ENCODE measurements at regions not wholly inside any gene's neighbourhood (a gene's known extent, or its start where the extent isn't known, plus 50 kb on each side); places are given as distances from the start of the nearest gene placed in this dataset.
"Not testable (repeated sequence)": the region's sequence is repeated elsewhere in the genome, so short reads cannot be mapped to it uniquely, and the experiment has no call there.

GRCh38 chr4:160492181-160492580 is 1389.3 kb downstream of the RAPGEF2 start:
- Histone ChIP-seq H3K4me1 (ENCODE audit: insufficient read depth, low read length) (no peaks in the 10 kb centered on the region), H3K36me3 (ENCODE audit: insufficient read depth, low read depth, low read length) (no peaks in the 10 kb centered on the region), H3K9ac (ENCODE audit: low read depth, low read length) (no peak overlapping the region), H3K9me3 (ENCODE audit: insufficient read depth, low read depth, low read length) (peaks cover 28% of the 10 kb centered on the region; the same call in 1 of the 2 replicates), H3K27me3 (ENCODE audit: insufficient read depth, low read length) (no peaks in the 10 kb centered on the region), H3K4me3 (ENCODE audit: low read length) (no peak overlapping the region), H3K27ac (ENCODE audit: low read length) (no peak overlapping the region)

DNA sequence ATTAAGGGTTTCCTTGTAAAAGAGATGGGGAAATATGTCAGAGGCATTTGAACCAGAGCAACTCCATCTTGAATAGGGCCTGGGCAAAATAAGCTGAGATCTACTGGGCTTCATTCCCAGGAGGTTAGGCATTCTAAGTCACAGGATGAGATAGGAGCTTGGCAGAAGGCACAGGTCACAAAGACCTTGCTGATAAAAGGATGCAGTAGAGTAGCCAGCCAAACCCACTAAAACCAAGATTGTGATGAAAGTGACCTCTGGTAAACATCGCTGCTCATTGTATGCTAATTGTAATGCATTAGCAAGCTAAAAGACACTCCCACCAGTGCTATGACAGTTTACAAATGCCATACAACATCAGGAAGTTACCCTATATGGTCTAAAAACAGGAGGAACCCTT is 1390.3 kb downstream of the RAPGEF2 start:
- H3K36me3 ChIP-seq (ENCODE audit: insufficient read depth, low read depth, low read length), result no peaks in the 10 kb centered on the region
- H3K9ac ChIP-seq (ENCODE audit: low read depth, low read length), result no peak overlapping the region
- peaks cover 28% of the 10 kb centered on the region; the same call in 1 of the 2 replicates for H3K9me3 ChIP-seq (ENCODE audit: insufficient read depth, low read depth, low read length)
- H3K27ac ChIP-seq (ENCODE audit: low read length), result no peak overlapping the region
- H3K4me1 ChIP-seq (ENCODE audit: insufficient read depth, low read length), result no peaks in the 10 kb centered on the region
- no peaks in the 10 kb centered on the region for H3K27me3 ChIP-seq (ENCODE audit: insufficient read depth, low read length)
- no peak overlapping the region for H3K4me3 ChIP-seq (ENCODE audit: low read length)

GRCh38 chr4:160495356-160495755 is 1392.5 kb downstream of the RAPGEF2 start:
- Histone ChIP-seq H3K27me3 (ENCODE audit: insufficient read depth, low read length) (no peaks in the 10 kb centered on the region), H3K9ac (ENCODE audit: low read depth, low read length) (no peak overlapping the region)

GRCh38 chr4:160498211-160498610 is 1395.3 kb downstream of the RAPGEF2 start:
- H3K4me1 ChIP-seq (ENCODE audit: insufficient read depth, low read length), result no peaks in the 10 kb centered on the region
- H3K27me3 ChIP-seq (ENCODE audit: insufficient read depth, low read length), result no peaks in the 10 kb centered on the region
- H3K9ac ChIP-seq (ENCODE audit: low read depth, low read length), result no peak overlapping the region
- no peak overlapping the region for H3K27ac ChIP-seq (ENCODE audit: low read length)
- H3K4me3 ChIP-seq (ENCODE audit: low read length), result no peak overlapping the region
- H3K36me3 ChIP-seq (ENCODE audit: insufficient read depth, low read depth, low read length), result no peaks in the 10 kb centered on the region
- no peaks in the 10 kb centered on the region for H3K9me3 ChIP-seq (ENCODE audit: insufficient read depth, low read depth, low read length)

More at GRCh38 chr4:160495356-160495755, 1392.5 kb downstream of the RAPGEF2 start:
- H3K9me3 ChIP-seq (ENCODE audit: insufficient read depth, low read depth, low read length), result peaks cover 19% of the 10 kb centered on the region; the same call in 1 of the 2 replicates
- no peak overlapping the region for H3K4me3 ChIP-seq (ENCODE audit: low read length)
- no peaks in the 10 kb centered on the region for H3K36me3 ChIP-seq (ENCODE audit: insufficient read depth, low read depth, low read length)
- no peak overlapping the region for H3K27ac ChIP-seq (ENCODE audit: low read length)
- no peaks in the 10 kb centered on the region for H3K4me1 ChIP-seq (ENCODE audit: insufficient read depth, low read length)

- H3K36me3 ChIP-seq (ENCODE audit: insufficient read depth, low read depth, low read length), result no peaks in the 10 kb centered on the region
- no peaks in the 10 kb centered on the region for H3K27me3 ChIP-seq (ENCODE audit: insufficient read depth, low read length)
- no peak overlapping the region for H3K27ac ChIP-seq (ENCODE audit: low read length)
- no peak overlapping the region for H3K9ac ChIP-seq (ENCODE audit: low read depth, low read length)
- no peaks in the 10 kb centered on the region for H3K4me1 ChIP-seq (ENCODE audit: insufficient read depth, low read length)
- no peak overlapping the region for H3K4me3 ChIP-seq (ENCODE audit: low read length)
- no peaks in the 10 kb centered on the region for H3K9me3 ChIP-seq (ENCODE audit: insufficient read depth, low read depth, low read length)
These were observed 1402.8 kb downstream of the RAPGEF2 start for GRCh38 chr4:160505724-160506123.

DNA sequence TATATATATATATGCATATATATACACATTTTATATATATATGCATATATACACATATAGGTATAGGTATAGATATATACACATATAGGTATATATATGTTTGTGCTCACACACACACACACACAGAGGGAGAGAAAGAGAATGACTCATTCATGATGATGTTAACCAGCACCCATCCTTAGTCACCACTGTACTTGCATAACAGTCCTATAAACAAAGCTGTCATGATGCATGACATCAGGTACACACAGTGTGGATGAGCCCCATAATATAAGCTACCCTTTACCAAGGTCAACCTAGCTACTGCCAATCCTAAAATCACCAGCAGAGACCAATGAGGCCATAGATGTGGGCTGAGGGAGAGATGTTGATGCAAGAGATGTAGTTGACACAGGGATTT is 1408.0 kb downstream of the RAPGEF2 start:
- H3K9ac ChIP-seq (ENCODE audit: low read depth, low read length), result no peak overlapping the region
- no peaks in the 10 kb centered on the region for H3K27me3 ChIP-seq (ENCODE audit: insufficient read depth, low read length)
- no peak overlapping the region for H3K4me3 ChIP-seq (ENCODE audit: low read length)
- no peaks in the 10 kb centered on the region for H3K36me3 ChIP-seq (ENCODE audit: insufficient read depth, low read depth, low read length)
- H3K4me1 ChIP-seq (ENCODE audit: insufficient read depth, low read length), result no peaks in the 10 kb centered on the region
- no peaks in the 10 kb centered on the region for H3K9me3 ChIP-seq (ENCODE audit: insufficient read depth, low read depth, low read length)
- no peak overlapping the region for H3K27ac ChIP-seq (ENCODE audit: low read length)

DNA sequence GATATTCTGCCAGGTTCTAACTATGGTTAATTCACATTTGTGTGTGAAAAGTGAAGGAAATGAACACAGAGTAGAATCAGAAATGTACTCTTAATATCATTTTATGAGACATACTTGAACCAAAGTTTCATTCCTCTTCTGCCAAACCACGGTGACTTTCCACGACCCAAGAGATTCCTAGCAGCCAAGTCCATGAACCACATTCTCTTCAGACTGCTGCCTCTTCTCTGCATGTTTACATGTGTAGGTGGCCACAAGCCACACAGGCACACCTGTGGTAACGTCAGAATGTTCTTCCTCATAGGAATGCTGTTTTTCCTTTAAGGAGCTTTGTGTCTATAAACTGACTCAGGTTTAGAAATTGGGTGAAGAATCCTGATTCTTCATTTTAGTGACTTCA is 1411.2 kb downstream of the RAPGEF2 start:
- H3K27me3 ChIP-seq (ENCODE audit: insufficient read depth, low read length), result no peaks in the 10 kb centered on the region
- no peaks in the 10 kb centered on the region for H3K4me1 ChIP-seq (ENCODE audit: insufficient read depth, low read length)
- H3K4me3 ChIP-seq (ENCODE audit: low read length), result no peak overlapping the region
- no peaks in the 10 kb centered on the region for H3K36me3 ChIP-seq (ENCODE audit: insufficient read depth, low read depth, low read length)
- H3K9me3 ChIP-seq (ENCODE audit: insufficient read depth, low read depth, low read length), result peaks cover 3% of the 10 kb centered on the region; the same call in 1 of the 2 replicates
- H3K27ac ChIP-seq (ENCODE audit: low read length), result no peak overlapping the region
- H3K9ac ChIP-seq (ENCODE audit: low read depth, low read length), result no peak overlapping the region

GRCh38 chr4:160523231-160523630 is 1420.4 kb downstream of the RAPGEF2 start:
- H3K9me3 ChIP-seq (ENCODE audit: insufficient read depth, low read depth, low read length), result peaks cover 4% of the 10 kb centered on the region; the same call in 1 of the 2 replicates
- H3K36me3 ChIP-seq (ENCODE audit: insufficient read depth, low read depth, low read length), result no peaks in the 10 kb centered on the region
- H3K4me3 ChIP-seq (ENCODE audit: low read length), result no peak overlapping the region
- H3K9ac ChIP-seq (ENCODE audit: low read depth, low read length), result no peak overlapping the region
- H3K27ac ChIP-seq (ENCODE audit: low read length), result no peak overlapping the region
- no peaks in the 10 kb centered on the region for H3K27me3 ChIP-seq (ENCODE audit: insufficient read depth, low read length)
- no peaks in the 10 kb centered on the region for H3K4me1 ChIP-seq (ENCODE audit: insufficient read depth, low read length)

DNA sequence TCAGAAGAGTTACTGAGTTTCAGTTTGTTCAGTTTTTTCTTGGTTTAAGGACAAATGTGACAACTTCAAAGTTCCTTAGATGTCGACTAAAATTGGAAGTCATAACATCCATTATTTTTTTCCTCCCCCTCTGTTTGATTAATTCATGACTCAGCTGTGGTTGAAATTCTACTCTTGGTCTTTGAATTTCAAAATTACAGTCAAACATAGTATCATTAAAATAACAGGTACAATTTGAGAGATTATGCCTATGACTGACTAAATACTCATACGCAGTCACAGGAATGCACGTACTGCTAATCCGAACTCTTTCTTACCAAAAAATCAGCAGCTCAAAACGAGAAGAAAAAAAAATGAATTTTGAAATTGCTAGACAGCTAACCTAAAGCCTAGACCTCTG is 1434.8 kb downstream of the RAPGEF2 start:
- no peaks in the 10 kb centered on the region for H3K27me3 ChIP-seq (ENCODE audit: insufficient read depth, low read length)
- no peaks in the 10 kb centered on the region; the same call in 1 of the 2 replicates for H3K9me3 ChIP-seq (ENCODE audit: insufficient read depth, low read depth, low read length)
- no peaks in the 10 kb centered on the region for H3K4me1 ChIP-seq (ENCODE audit: insufficient read depth, low read length)
- no peak overlapping the region for H3K27ac ChIP-seq (ENCODE audit: low read length)
- H3K36me3 ChIP-seq (ENCODE audit: insufficient read depth, low read depth, low read length), result no peaks in the 10 kb centered on the region
- H3K9ac ChIP-seq (ENCODE audit: low read depth, low read length), result no peak overlapping the region
- no peak overlapping the region for H3K4me3 ChIP-seq (ENCODE audit: low read length)

DNA sequence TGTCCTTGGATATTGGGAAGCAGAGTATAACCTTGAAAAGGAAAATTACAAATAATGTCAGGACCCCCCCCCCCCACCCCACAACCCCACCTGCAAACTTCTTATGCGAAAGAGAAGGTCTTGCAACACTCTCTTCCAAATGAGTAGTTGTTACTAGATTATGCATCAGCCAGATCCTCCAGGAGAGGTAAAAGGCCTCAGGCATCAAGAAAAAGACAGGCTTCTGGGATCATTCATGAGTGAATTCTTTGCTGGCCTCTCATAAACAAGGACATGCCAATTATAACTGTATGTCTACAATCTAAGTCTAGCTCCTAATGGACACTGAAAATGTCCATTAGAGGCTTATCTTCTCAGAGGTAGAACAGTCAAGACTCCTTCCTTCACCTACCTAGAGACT is 1443.3 kb downstream of the RAPGEF2 start:
- Histone ChIP-seq H3K9ac (ENCODE audit: low read depth, low read length) (no peak overlapping the region), H3K27me3 (ENCODE audit: insufficient read depth, low read length) (no peaks in the 10 kb centered on the region), H3K4me3 (ENCODE audit: low read length) (no peak overlapping the region), H3K36me3 (ENCODE audit: insufficient read depth, low read depth, low read length) (no peaks in the 10 kb centered on the region), H3K27ac (ENCODE audit: low read length) (no peak overlapping the region), H3K9me3 (ENCODE audit: insufficient read depth, low read depth, low read length) (no peaks in the 10 kb centered on the region), H3K4me1 (ENCODE audit: insufficient read depth, low read length) (no peaks in the 10 kb centered on the region)

GRCh38 chr4:160549951-160550519 is 1447.2 kb downstream of the RAPGEF2 start:
- not testable (repeated sequence) for H3K9ac ChIP-seq (ENCODE audit: low read depth, low read length); H3K9me3 ChIP-seq (ENCODE audit: insufficient read depth, low read depth, low read length); H3K4me1 ChIP-seq (ENCODE audit: insufficient read depth, low read length); H3K36me3 ChIP-seq (ENCODE audit: insufficient read depth, low read depth, low read length); H3K27ac ChIP-seq (ENCODE audit: low read length); H3K27me3 ChIP-seq (ENCODE audit: insufficient read depth, low read length); H3K4me3 ChIP-seq (ENCODE audit: low read length)

DNA sequence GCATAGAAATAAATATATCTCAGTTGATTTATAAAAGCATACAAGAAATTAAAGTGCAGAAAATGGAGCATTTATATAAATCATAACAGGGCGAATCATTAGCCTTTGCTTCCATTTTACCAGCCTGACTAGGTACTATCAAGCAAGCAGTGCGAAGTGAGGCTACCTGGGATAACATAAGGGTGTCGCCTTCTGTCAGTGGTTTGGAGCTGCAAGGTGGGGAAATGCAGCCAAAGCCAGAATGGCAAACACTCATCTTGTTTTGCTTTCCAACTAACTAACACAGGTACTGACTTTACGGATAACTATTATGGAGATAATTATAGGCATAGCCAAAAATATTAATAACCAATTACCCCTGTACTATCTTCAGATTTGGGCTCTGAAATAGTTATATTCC is 1459.8 kb downstream of the RAPGEF2 start:
- no peak overlapping the region for H3K27ac ChIP-seq (ENCODE audit: low read length)
- no peaks in the 10 kb centered on the region for H3K4me1 ChIP-seq (ENCODE audit: insufficient read depth, low read length)
- no peaks in the 10 kb centered on the region for H3K27me3 ChIP-seq (ENCODE audit: insufficient read depth, low read length)
- no peaks in the 10 kb centered on the region for H3K36me3 ChIP-seq (ENCODE audit: insufficient read depth, low read depth, low read length)
- no peak overlapping the region for H3K9ac ChIP-seq (ENCODE audit: low read depth, low read length)
- H3K4me3 ChIP-seq (ENCODE audit: low read length), result no peak overlapping the region
- H3K9me3 ChIP-seq (ENCODE audit: insufficient read depth, low read depth, low read length), result no peaks in the 10 kb centered on the region
